H9 (cell line): ENCODE measurements at regions not wholly inside any gene's neighbourhood (a gene's known extent, or its start where the extent isn't known, plus 50 kb on each side); places are given as distances from the start of the nearest gene placed in this dataset.

Experiments used
- DNase-seq: peaks from one replicate; pipeline ENCODE4 v3.0.0-alpha.2; 2017
- H2AFZ ChIP-seq: one replicate; pipeline ENCODE4 v1.6.1; 2013; ENCODE audit warnings: mild to moderate bottlenecking, low read length, control low read depth, moderate library complexity
- H2AK5ac ChIP-seq: 2 replicates; pipeline ENCODE4 v1.6.1; 2013; ENCODE audit warnings: low read length, control low read depth, mixed read lengths; ENCODE audit not compliant: insufficient read length
- H2BK120ac ChIP-seq: one replicate; pipeline ENCODE4 v1.6.1; 2013; ENCODE audit warnings: low read depth, mild to moderate bottlenecking, low read length, control low read depth, inconsistent platforms; ENCODE audit not compliant: poor library complexity, severe bottlenecking
- H2BK12ac ChIP-seq: 2 replicates; pipeline ENCODE4 v1.6.1; 2013; ENCODE audit warnings: low read length, control low read depth, mixed read lengths, low read depth; ENCODE audit not compliant: insufficient read length
- H2BK15ac ChIP-seq: 2 replicates; pipeline ENCODE4 v1.6.1; 2013; ENCODE audit warnings: low read depth, low read length, control low read depth
- H2BK20ac ChIP-seq: one replicate; pipeline ENCODE4 v1.6.1; 2013; ENCODE audit warnings: low read depth, mild to moderate bottlenecking, low read length, control low read depth, inconsistent platforms; ENCODE audit not compliant: poor library complexity, severe bottlenecking
- H2BK5ac ChIP-seq: 2 replicates; pipeline ENCODE4 v1.6.1; 2013; ENCODE audit warnings: low read length, control low read depth, mixed read lengths; ENCODE audit not compliant: insufficient read length
- H3K14ac ChIP-seq: 2 replicates; pipeline ENCODE4 v1.6.1; 2013; ENCODE audit warnings: low read length, control low read depth; ENCODE audit not compliant: insufficient read depth
- H3K18ac ChIP-seq: 2 replicates; pipeline ENCODE4 v1.6.1; 2013; ENCODE audit warnings: low read depth, mild to moderate bottlenecking, mixed read lengths, low read length, control low read depth; ENCODE audit not compliant: insufficient read length
- H3K23ac ChIP-seq: 2 replicates; pipeline ENCODE4 v1.6.1; 2013; ENCODE audit warnings: low read length, control low read depth, mixed read lengths, low read depth; ENCODE audit not compliant: insufficient read length
- H3K23me2 ChIP-seq: 2 replicates; pipeline ENCODE4 v1.6.1; 2013; ENCODE audit warnings: low read depth, mild to moderate bottlenecking, mixed read lengths, low read length, control low read depth; ENCODE audit not compliant: insufficient read length, poor library complexity, severe bottlenecking
- H3K27ac ChIP-seq: 2 replicates; pipeline ENCODE4 v1.5.1; 2013; ENCODE audit warnings: low read length, control low read depth, mixed read lengths, low read depth; ENCODE audit not compliant: insufficient read length
- H3K27me3 ChIP-seq: 2 replicates; pipeline ENCODE4 v1.6.1; 2013; ENCODE audit warnings: low read length, control low read depth, inconsistent platforms; ENCODE audit not compliant: insufficient read depth
- H3K4ac ChIP-seq: 2 replicates; pipeline ENCODE4 v1.6.1; 2013; ENCODE audit warnings: low read depth, mild to moderate bottlenecking, control low read depth, inconsistent platforms, low read length, moderate library complexity
- H3K4me1 ChIP-seq: 2 replicates; pipeline ENCODE4 v1.6.1; 2013; ENCODE audit warnings: low read length, control low read depth, inconsistent platforms; ENCODE audit not compliant: insufficient read depth
- H3K4me2 ChIP-seq: 2 replicates; pipeline ENCODE4 v1.6.1; 2013; ENCODE audit warnings: low read length, control low read depth, mixed read lengths; ENCODE audit not compliant: insufficient read length, insufficient read depth
- H3K56ac ChIP-seq: 2 replicates; pipeline ENCODE4 v1.6.1; 2013; ENCODE audit warnings: low read depth, mild to moderate bottlenecking, mixed read lengths, low read length, control low read depth; ENCODE audit not compliant: insufficient read length
- H3K79me1 ChIP-seq: 2 replicates; pipeline ENCODE4 v1.6.1; 2013; ENCODE audit warnings: low read depth, mild to moderate bottlenecking, moderate library complexity, low read length, control low read depth, inconsistent platforms; ENCODE audit not compliant: insufficient read depth, poor library complexity, severe bottlenecking
- H3K79me2 ChIP-seq: 2 replicates; pipeline ENCODE4 v1.6.1; 2013; ENCODE audit warnings: low read length, control low read depth, inconsistent platforms; ENCODE audit not compliant: insufficient read depth
- H3K9ac ChIP-seq: 2 replicates; pipeline ENCODE4 v1.6.1; 2013; ENCODE audit warnings: low read length, control low read depth, mixed read lengths; ENCODE audit not compliant: insufficient read length; ENCODE audit errors: extremely low read depth
- H3K9me3 ChIP-seq: one replicate; pipeline ENCODE4 v1.6.1; 2013; ENCODE audit warnings: low read depth, low read length, inconsistent platforms; ENCODE audit not compliant: control insufficient read depth
- H3T11ph ChIP-seq: one replicate; pipeline ENCODE4 v1.6.1; 2013; ENCODE audit warnings: mild to moderate bottlenecking, low read length, control low read depth, inconsistent platforms
- H4K20me1 ChIP-seq: one replicate; pipeline ENCODE4 v1.6.1; 2013; ENCODE audit not compliant: control insufficient read depth, insufficient read length, insufficient read depth
- H4K5ac ChIP-seq: 2 replicates; pipeline ENCODE4 v1.6.1; 2013; ENCODE audit warnings: low read depth, mild to moderate bottlenecking, mixed read lengths, low read length, control low read depth; ENCODE audit not compliant: insufficient read length
- H4K8ac ChIP-seq: replicated peaks from 2 replicates; pipeline ENCODE4 v1.6.1; 2013; ENCODE audit warnings: low read length, control low read depth, mixed read lengths, low read depth; ENCODE audit not compliant: insufficient read length
- H4K91ac ChIP-seq: 2 replicates; pipeline ENCODE4 v1.6.1; 2013; ENCODE audit warnings: low read depth, mild to moderate bottlenecking, moderate library complexity, mixed read lengths, low read length, control low read depth; ENCODE audit not compliant: insufficient read length
- H3K27ac Mint-ChIP-seq, 3 experiments: 2 replicates in 2 of 3; 3 replicates in 1 of 3; pipeline ENCODE4 v1.8.0; 2020 to 2021; ENCODE audit warnings: mixed read lengths in 3 of 3, mild to moderate bottlenecking in 1 of 3, moderate library complexity in 1 of 3
- H3K27me3 Mint-ChIP-seq: 2 replicates; pipeline ENCODE4 v1.8.0; 2021; ENCODE audit warnings: low read depth, mild to moderate bottlenecking, moderate library complexity, mixed read lengths
- H3K36me3 Mint-ChIP-seq, 3 experiments: 2 replicates in 2 of 3; 3 replicates in 1 of 3; pipeline ENCODE4 v1.8.0; 2020 to 2021; ENCODE audit warnings: low read depth in 3 of 3, mixed read lengths in 3 of 3; ENCODE audit not compliant: insufficient read depth in 1 of 3
- H3K4me1 Mint-ChIP-seq, 2 experiments: 2 replicates each; pipeline ENCODE4 v1.8.0; 2020; ENCODE audit warnings: mixed read lengths in 2 of 2
- H3K4me3 Mint-ChIP-seq, 2 experiments: 2 replicates in 1 of 2; 3 replicates in 1 of 2; pipeline ENCODE4 v1.8.0; 2020 to 2021; ENCODE audit warnings: mild to moderate bottlenecking in 2 of 2, mixed read lengths in 2 of 2, moderate library complexity in 1 of 2
- H3K9me3 Mint-ChIP-seq, 2 experiments: 2 replicates in 1 of 2; 3 replicates in 1 of 2; pipeline ENCODE4 v1.8.0; 2020; ENCODE audit warnings: mild to moderate bottlenecking in 2 of 2, mixed read lengths in 2 of 2, moderate library complexity in 1 of 2
- CTCF ChIP-seq: fragments of 200-600 bp; sonication (generic); conservative IDR thresholded peaks from 3 replicates; pipeline ENCODE4 v1.8.0; 2021; ENCODE audit warnings: antibody characterized with exemption, mild to moderate bottlenecking
- WGBS: extraction: QIAGEN DNeasy Blood & Tissue Kit; methylation state at CpG from one replicate; pipeline ENCODE4 v1.1.7; 2013; ENCODE audit warnings: missing lambda C conversion rate, low lambda C conversion rate, mixed read lengths; ENCODE audit not compliant: insufficient read length; ENCODE audit errors: extremely low coverage; 5-methylcytosine and 5-hydroxymethylcytosine counted together

GRCh38 chr9:1296331-1296730, 246.2 kb downstream of the DMRT2 start:
- no peak overlapping the region for H2AFZ ChIP-seq
- H3K9ac ChIP-seq = no peak overlapping the region
- no peak overlapping the region for H3K14ac ChIP-seq
- H2AK5ac ChIP-seq = no peak overlapping the region
- H2BK15ac ChIP-seq = no peak overlapping the region
- no peak overlapping the region for H2BK120ac ChIP-seq
- no peak overlapping the region for H3K27ac Mint-ChIP-seq
- H3K9me3 ChIP-seq = peaks cover 11% of the 10 kb centered on the region
- H3T11ph ChIP-seq = no peak overlapping the region
- no peak overlapping the region for H3K18ac ChIP-seq
- H3K27me3 Mint-ChIP-seq = no peaks in the 10 kb centered on the region; the same call in none of the 2 replicates
- 0 out of 4 replicates have a peak, but pooled peaks cover 0 to 2% of the 10 kb centered on the region in 2 experiments for H3K4me1 Mint-ChIP-seq
- no peak for DNase-seq
- H3K4me2 ChIP-seq = no peak overlapping the region
- no peaks in the 10 kb centered on the region for H4K20me1 ChIP-seq
- H2BK12ac ChIP-seq = no peak overlapping the region
- H2BK5ac ChIP-seq = no peak overlapping the region
- H3K23me2 ChIP-seq = no peaks in the 10 kb centered on the region
- H3K23ac ChIP-seq = no peak overlapping the region
- H3K4ac ChIP-seq = no peak overlapping the region
- H3K27me3 ChIP-seq = no peaks in the 10 kb centered on the region
- H3K79me1 ChIP-seq = no peaks in the 10 kb centered on the region
- H3K9me3 Mint-ChIP-seq = peaks cover 4 to 56% of the 10 kb centered on the region in 2 experiments; a peak in 4 of 5 replicates
- no CpG with 5 or more reads among the region's 1 CpG for WGBS
- no peak overlapping the region for H3K27ac ChIP-seq
- H3K4me3 Mint-ChIP-seq = no peak overlapping the region
- H3K36me3 Mint-ChIP-seq = 0 out of 7 replicates have a peak, but pooled peaks cover 0 to 1% (median 0%) of the 10 kb centered on the region in 3 experiments
- H4K5ac ChIP-seq = no peak overlapping the region
- no peak overlapping the region for H4K8ac ChIP-seq
- H3K4me1 ChIP-seq = no peaks in the 10 kb centered on the region
- no peak overlapping the region for H4K91ac ChIP-seq
- H3K56ac ChIP-seq = no peak overlapping the region
- H3K79me2 ChIP-seq = no peaks in the 10 kb centered on the region
- TF ChIP-seq CTCF = no peak
- no peak overlapping the region for H2BK20ac ChIP-seq
